ENCODE measurements at regions not wholly inside any gene's neighbourhood (a gene's known extent, or its start where the extent isn't known, plus 50 kb on each side); places are given as distances from the start of the nearest gene placed in this dataset.

DNA sequence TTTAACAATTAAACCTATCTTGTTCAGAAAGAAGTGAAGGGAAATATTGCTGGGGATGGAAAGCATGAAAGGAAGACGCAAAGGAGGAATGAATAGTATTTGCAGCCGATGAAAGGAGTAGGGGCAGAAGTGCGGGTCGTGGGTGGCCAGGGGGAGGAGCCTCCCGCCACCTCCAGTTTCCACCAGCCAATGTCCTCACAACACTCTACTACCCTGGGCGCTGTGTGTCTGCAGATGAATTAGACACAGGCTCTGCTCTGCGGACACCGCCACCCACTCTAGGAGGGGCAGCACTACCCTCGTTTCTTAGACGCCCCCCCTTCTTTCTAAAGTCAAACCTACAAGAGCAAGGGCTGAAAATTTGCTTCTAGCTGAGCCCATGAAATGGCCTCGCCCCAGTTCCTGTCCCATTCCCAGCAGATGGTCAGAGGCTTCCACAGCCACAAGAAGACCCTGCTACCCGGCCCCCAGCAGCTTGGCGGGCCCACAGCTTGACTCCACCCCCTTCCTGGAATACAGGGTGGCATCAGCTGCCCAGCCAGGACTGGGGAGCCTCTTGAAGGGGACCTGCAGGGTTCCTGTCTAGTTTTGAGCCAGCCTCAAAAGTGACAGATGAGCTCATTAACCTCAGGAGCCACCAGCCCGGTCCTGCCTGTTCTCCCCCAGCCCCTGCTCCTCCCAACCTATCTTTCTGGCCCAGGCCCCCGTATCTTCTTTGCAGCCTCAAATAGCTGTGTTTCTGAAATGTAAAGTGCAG, 268.1 kb downstream of the BUD13 start:
- ATAC-seq (no peak), DNase-seq (no peak)
- TF ChIP-seq, protein P1, sequence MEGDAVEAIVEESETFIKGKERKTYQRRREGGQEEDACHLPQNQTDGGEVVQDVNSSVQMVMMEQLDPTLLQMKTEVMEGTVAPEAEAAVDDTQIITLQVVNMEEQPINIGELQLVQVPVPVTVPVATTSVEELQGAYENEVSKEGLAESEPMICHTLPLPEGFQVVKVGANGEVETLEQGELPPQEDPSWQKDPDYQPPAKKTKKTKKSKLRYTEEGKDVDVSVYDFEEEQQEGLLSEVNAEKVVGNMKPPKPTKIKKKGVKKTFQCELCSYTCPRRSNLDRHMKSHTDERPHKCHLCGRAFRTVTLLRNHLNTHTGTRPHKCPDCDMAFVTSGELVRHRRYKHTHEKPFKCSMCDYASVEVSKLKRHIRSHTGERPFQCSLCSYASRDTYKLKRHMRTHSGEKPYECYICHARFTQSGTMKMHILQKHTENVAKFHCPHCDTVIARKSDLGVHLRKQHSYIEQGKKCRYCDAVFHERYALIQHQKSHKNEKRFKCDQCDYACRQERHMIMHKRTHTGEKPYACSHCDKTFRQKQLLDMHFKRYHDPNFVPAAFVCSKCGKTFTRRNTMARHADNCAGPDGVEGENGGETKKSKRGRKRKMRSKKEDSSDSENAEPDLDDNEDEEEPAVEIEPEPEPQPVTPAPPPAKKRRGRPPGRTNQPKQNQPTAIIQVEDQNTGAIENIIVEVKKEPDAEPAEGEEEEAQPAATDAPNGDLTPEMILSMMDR (IDR thresholded peaks at IDR 0.05): no peak
- H3K36me3 ChIP-seq (ENCODE audit: low read depth): no peaks in the 10 kb centered on the region
- intact Hi-C loops (cut with DNase I, micrococcal nuclease): loop anchor here in 1 of 2 donors (10.0 kb wide), 1 partner anchor 150 kb away; no protein-coding TSS in a partner anchor
- no peaks in the 10 kb centered on the region for H3K9me3 ChIP-seq
- H3K4me3 ChIP-seq: no peak overlapping the region
- no peaks in the 10 kb centered on the region for H3K4me1 ChIP-seq (ENCODE audit: low read depth)

DNA sequence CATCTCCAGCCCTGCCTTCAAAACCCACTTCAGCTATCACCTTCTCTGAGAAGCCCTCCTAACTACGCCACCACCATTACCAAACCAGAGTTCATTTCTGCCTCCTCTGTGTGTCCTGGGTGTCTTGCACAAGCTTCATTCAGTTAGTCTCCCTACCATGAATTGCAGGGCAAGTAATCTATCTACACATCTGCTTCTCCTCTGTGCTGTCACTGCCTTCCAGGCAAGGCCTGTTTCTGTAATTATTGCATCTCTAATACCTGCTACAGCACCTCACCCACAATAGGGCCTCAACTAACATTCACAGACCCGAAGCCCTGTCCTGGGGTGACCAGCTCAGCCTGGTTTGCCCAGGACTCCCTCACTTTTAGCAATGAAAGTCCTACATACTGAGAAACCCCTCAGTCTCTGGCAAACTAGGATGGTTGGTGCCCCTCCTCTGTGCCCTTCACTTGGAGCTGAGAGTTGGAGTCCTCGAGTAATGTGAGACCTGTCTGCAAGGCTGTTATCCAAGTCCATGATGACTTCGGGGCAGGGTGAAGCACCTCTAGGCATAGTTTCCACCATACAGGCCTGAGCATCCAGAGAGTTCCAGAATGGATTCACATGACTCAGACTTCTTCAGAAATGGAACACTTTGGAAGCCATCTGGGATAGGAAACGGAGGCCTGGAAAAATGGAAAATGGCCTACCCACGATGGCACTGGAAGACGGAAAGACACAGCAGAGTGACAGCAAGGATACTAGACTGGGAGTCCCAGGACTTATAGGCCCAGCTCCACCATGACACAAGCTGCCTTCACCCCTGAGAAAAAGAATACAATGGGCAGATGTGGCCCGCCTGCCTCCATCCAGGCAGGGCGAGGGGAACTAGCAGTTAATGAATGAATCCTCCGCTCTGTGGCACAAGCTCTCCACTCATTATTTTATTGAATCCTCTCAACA, 269.3 kb downstream of the BUD13 start:
- ATAC-seq: no peak
- H3K9me3 ChIP-seq: no peaks in the 10 kb centered on the region
- no peaks in the 10 kb centered on the region for H3K4me1 ChIP-seq (ENCODE audit: low read depth)
- TF ChIP-seq, protein P1 (IDR thresholded peaks at IDR 0.05): no peak
- DNase-seq: no peak
- intact Hi-C loops (cut with DNase I, micrococcal nuclease): loop anchor here in 1 of 2 donors (10.0 kb wide), 1 partner anchor 149 kb away; no protein-coding TSS in a partner anchor
- H3K36me3 ChIP-seq (ENCODE audit: low read depth): no peaks in the 10 kb centered on the region
- no peak overlapping the region for H3K4me3 ChIP-seq

DNA sequence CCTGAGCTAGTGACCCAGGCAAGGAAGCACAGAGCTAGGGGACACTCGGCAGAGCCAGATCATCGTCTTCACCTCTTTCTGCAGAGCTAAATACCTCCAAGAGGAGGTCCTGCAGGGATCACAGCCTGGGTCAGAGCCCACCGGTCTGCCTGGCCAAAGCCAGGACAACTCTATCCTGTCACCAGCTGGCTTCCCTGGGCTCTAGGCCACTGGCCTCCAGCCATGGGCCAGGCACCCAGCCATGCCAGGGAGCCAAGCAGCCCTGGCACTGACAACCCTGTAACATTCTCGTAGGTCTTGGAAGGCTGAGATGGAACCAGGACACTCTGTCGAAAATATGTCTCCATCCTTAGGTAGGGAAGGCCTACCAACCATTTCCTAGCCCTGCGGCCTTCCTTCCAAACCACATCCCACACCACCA, 270.1 kb downstream of the BUD13 start:
- H3K4me1 ChIP-seq (ENCODE audit: low read depth): no peaks in the 10 kb centered on the region
- no peaks in the 10 kb centered on the region for H3K9me3 ChIP-seq
- intact Hi-C loops (cut with DNase I, micrococcal nuclease): loop anchor here in 1 of 2 donors (10.0 kb wide), 1 partner anchor 148 kb away; no protein-coding TSS in a partner anchor
- ATAC-seq (no peak), DNase-seq (no peak)
- TF ChIP-seq, protein P1 (IDR thresholded peaks at IDR 0.05): no peak
- H3K36me3 ChIP-seq (ENCODE audit: low read depth): no peaks in the 10 kb centered on the region
- no peak overlapping the region for H3K4me3 ChIP-seq

- Histone ChIP-seq H3K4me3 (no peak overlapping the region), H3K4me1 (ENCODE audit: low read depth) (no peaks in the 10 kb centered on the region), H3K9me3 (no peaks in the 10 kb centered on the region), H3K36me3 (ENCODE audit: low read depth) (no peaks in the 10 kb centered on the region)
- TF ChIP-seq, protein P1 (IDR thresholded peaks at IDR 0.05): no peak
- intact Hi-C loops (cut with DNase I, micrococcal nuclease): loop anchor here in 1 of 2 donors (10.0 kb wide), 1 partner anchor 147 kb away; no protein-coding TSS in a partner anchor
- DNase-seq (no peak), ATAC-seq (no peak)
Measured at GRCh38 chr11:116501728-116502127, 271.1 kb downstream of the BUD13 start.

DNA sequence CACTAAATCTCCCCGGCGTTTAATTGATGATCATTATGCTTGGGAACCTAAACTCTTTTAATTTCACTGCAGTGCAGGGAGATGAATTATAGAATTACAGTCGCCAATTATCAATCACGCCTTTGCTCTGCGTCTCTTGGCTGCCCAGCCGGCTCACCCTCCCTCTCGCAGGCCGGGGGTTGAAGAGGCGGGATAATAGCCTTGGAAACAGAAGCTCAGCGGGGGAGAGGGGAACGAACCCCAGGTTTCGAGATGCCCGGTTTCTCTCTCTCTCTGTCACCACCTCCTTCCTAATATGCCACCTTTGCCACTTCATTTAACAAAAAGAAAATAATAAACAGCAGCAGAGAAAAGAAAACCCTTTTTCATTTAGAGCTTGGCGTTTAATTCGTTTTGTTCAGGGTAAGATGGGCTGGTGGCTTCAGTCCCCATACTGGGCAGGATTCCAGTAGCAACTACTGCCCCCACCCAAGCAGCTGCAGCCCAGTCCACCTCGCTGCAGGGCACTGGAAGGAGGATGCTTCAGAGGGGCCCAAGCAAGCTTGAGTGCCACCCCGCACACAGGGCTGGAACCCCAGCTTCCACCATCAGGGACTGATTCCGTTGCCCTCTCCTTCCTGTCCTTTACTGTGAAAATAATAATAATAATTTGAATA, 271.7 kb downstream of the BUD13 start:
- H3K4me1 ChIP-seq (ENCODE audit: low read depth): no peaks in the 10 kb centered on the region
- H3K4me3 ChIP-seq: no peak overlapping the region
- ATAC-seq (no peak), DNase-seq (no peak)
- TF ChIP-seq, protein P1 (IDR thresholded peaks at IDR 0.05): no peak
- H3K36me3 ChIP-seq (ENCODE audit: low read depth): no peaks in the 10 kb centered on the region
- H3K9me3 ChIP-seq: no peaks in the 10 kb centered on the region
- intact Hi-C loops (cut with DNase I, micrococcal nuclease): loop anchor here in 1 of 2 donors (10.0 kb wide), 1 partner anchor 146 kb away; no protein-coding TSS in a partner anchor
